ENCODE measurements at regions not wholly inside any gene's neighbourhood (a gene's known extent, or its start where the extent isn't known, plus 50 kb on each side); places are given as distances from the start of the nearest gene placed in this dataset.

GRCh38 chr2:56626927-56627326 lies 443.1 kb downstream of the CCDC85A start:
- TF ChIP-seq, protein P1, sequence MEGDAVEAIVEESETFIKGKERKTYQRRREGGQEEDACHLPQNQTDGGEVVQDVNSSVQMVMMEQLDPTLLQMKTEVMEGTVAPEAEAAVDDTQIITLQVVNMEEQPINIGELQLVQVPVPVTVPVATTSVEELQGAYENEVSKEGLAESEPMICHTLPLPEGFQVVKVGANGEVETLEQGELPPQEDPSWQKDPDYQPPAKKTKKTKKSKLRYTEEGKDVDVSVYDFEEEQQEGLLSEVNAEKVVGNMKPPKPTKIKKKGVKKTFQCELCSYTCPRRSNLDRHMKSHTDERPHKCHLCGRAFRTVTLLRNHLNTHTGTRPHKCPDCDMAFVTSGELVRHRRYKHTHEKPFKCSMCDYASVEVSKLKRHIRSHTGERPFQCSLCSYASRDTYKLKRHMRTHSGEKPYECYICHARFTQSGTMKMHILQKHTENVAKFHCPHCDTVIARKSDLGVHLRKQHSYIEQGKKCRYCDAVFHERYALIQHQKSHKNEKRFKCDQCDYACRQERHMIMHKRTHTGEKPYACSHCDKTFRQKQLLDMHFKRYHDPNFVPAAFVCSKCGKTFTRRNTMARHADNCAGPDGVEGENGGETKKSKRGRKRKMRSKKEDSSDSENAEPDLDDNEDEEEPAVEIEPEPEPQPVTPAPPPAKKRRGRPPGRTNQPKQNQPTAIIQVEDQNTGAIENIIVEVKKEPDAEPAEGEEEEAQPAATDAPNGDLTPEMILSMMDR (IDR thresholded peaks at IDR 0.05) = no peak
- Histone ChIP-seq H3K4me3 (no peak overlapping the region), H3K4me1 (ENCODE audit: low read depth) (no peaks in the 10 kb centered on the region), H3K36me3 (ENCODE audit: low read depth) (no peaks in the 10 kb centered on the region), H3K9me3 (no peaks in the 10 kb centered on the region)
- ATAC-seq (no peak), DNase-seq (no peak)
- intact Hi-C loops (cut with DNase I, micrococcal nuclease) = no loop called here

- ATAC-seq (no peak), DNase-seq (no peak)
- intact Hi-C loops (cut with DNase I, micrococcal nuclease) = no loop called here
- Histone ChIP-seq H3K4me3 (no peak overlapping the region), H3K36me3 (ENCODE audit: low read depth) (no peaks in the 10 kb centered on the region), H3K4me1 (ENCODE audit: low read depth) (no peaks in the 10 kb centered on the region), H3K9me3 (no peaks in the 10 kb centered on the region)
- TF ChIP-seq, protein P1 (IDR thresholded peaks at IDR 0.05) = no peak
These were observed 446.5 kb downstream of the CCDC85A start for GRCh38 chr2:56630286-56630685.

DNA sequence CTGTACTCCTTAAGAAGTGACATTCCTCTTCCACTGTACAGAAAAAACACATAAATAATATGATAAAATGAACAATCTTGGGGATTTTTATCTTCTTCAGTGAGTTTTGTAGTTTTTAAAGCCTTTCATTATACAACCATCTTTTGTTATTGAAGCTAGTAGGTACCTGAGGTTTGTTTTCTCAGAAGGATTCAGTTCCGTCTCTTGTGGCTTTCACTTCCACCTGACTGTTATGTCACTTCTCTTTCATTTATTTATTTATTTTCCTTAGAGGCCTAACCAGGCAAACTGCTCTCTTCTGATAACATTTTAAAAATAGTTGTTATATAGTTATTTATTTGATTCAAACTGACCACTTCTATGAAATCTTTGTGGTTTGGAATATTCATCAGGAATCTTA lies 464.2 kb downstream of the CCDC85A start:
- intact Hi-C loops (cut with DNase I, micrococcal nuclease) = no loop called here
- H3K9me3 ChIP-seq = no peaks in the 10 kb centered on the region
- DNase-seq (no peak), ATAC-seq (no peak)
- H3K36me3 ChIP-seq (ENCODE audit: low read depth) = no peaks in the 10 kb centered on the region
- H3K4me1 ChIP-seq (ENCODE audit: low read depth) = no peaks in the 10 kb centered on the region
- H3K4me3 ChIP-seq = no peak overlapping the region
- TF ChIP-seq, protein P1 (IDR thresholded peaks at IDR 0.05) = no peak

DNA sequence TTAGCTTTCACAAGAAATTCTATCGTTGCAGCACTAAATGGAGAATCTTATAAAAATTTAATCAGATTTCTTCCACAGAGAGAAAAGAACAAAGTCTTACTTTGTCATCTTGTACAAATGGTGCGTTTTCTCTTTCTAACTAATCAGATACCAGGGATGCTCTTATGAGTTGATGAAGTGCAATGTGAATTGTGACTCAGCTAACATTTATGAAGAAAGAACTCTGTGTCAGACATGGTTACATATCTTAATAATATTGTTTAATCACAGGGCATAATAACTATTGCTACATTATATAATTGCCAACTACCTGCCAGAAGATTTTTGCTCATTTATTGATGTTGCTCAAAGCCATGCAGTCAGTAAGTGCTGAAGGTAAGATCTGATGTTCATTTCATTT lies 465.0 kb downstream of the CCDC85A start:
- DNase-seq (no peak), ATAC-seq (no peak)
- Histone ChIP-seq H3K9me3 (no peaks in the 10 kb centered on the region), H3K4me1 (ENCODE audit: low read depth) (no peaks in the 10 kb centered on the region), H3K36me3 (ENCODE audit: low read depth) (no peaks in the 10 kb centered on the region), H3K4me3 (no peak overlapping the region)
- intact Hi-C loops (cut with DNase I, micrococcal nuclease) = no loop called here
- TF ChIP-seq, protein P1 (IDR thresholded peaks at IDR 0.05) = no peak

GRCh38 chr2:56654936-56655335 lies 471.1 kb downstream of the CCDC85A start:
- intact Hi-C loops (cut with DNase I, micrococcal nuclease) = no loop called here
- Histone ChIP-seq H3K4me1 (ENCODE audit: low read depth) (no peaks in the 10 kb centered on the region), H3K4me3 (no peak overlapping the region), H3K9me3 (no peaks in the 10 kb centered on the region), H3K36me3 (ENCODE audit: low read depth) (no peaks in the 10 kb centered on the region)
- no peak for ATAC-seq
- no peak for DNase-seq
- TF ChIP-seq, protein P1 (IDR thresholded peaks at IDR 0.05) = no peak

GRCh38 chr2:56656826-56657225 lies 473.0 kb downstream of the CCDC85A start:
- intact Hi-C loops (cut with DNase I, micrococcal nuclease) = no loop called here
- no peak for DNase-seq
- H3K9me3 ChIP-seq = peaks cover 2% of the 10 kb centered on the region
- TF ChIP-seq, protein P1 (IDR thresholded peaks at IDR 0.05) = no peak
- H3K4me1 ChIP-seq (ENCODE audit: low read depth) = no peaks in the 10 kb centered on the region
- no peak for ATAC-seq
- H3K36me3 ChIP-seq (ENCODE audit: low read depth) = no peaks in the 10 kb centered on the region
- no peak overlapping the region for H3K4me3 ChIP-seq
